GM18499 (cell line): ENCODE measurements at regions not wholly inside any gene's neighbourhood (a gene's known extent, or its start where the extent isn't known, plus 50 kb on each side); places are given as distances from the start of the nearest gene placed in this dataset.
"Not testable (repeated sequence)": the region's sequence is repeated elsewhere in the genome, so short reads cannot be mapped to it uniquely, and the experiment has no call there.

Experiments used
- ATAC-seq: cut with Tn5 transposase; IDR thresholded peaks from one replicate; pipeline ENCODE4 v1.9.1; 2021; ENCODE audit warnings: moderate number of reproducible peaks; ENCODE audit not compliant: insufficient read depth, unreplicated experiment

DNA sequence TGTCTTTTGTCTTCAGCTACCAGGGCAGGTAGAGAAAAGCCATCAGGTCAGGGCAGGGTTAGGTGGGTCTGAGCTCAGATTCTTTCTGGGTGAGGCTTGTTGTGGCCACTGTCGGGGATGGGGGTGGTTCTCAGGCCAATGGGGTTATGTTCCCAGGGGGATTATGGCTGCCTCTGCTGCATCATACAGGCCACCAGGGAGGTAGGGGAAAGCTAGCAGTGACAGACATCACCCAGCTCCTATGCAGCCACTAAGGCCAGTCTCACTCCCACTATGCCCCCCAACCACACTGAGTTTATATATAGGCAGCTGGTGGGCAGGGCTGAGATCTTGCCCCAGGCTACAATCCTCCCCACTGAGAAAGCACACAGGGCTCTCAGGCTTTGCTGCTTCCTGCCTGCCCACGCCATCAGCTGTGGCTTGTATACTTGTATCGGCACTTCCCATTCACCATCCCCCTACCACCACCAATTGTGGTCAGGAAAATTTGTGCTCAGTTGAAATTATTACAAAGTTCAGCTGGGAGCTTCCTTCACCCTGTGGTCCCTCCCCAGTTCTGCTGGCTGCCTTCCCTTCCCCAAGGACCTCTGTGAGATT, 72.6 kb upstream of the PTPN13 start:
- no peak for ATAC-seq

DNA sequence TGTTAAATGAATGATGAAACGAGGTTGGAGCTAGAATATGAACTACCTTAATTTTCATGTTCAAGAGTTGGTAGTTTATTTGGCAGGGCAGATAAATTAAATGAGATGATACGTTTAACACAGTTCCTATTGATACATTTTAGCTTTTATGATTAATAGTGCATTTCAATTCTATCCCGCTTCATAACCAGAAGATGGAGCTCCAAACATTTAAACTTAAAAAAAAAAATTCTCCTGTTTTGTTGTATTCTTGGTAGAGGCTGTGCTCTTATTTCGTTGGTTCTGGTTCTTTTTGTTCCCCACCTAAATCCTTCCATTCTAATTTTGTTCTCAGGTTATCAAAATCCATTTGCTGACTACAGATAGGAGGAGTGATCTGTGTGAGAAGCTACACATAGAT, 71.8 kb upstream of the PTPN13 start:
- no peak for ATAC-seq

GRCh38 chr4:86523333-86523732, 70.8 kb upstream of the PTPN13 start:
- no peak for ATAC-seq

- ATAC-seq, result not testable (repeated sequence)
These were observed 66.4 kb upstream of the PTPN13 start for GRCh38 chr4:86527713-86528112.

DNA sequence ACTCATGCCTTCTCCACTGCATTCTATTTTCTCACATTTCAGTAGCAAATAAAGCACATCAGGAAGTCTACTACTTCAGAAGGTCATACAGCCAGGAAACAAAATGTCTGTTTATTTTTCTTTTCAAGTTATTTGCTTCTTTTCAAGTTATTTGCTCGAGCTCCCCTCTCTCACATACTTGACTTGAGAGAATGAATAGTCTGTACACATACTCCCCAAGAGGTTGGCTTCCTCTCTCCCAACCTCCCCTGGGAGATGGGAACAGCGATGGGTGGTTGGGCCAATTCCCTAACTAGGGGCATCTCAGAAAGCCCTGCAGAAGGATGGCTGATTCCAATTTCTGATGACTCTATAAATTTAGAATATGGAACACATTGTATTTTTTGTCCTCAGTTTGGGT, 64.7 kb upstream of the PTPN13 start:
- ATAC-seq, result no peak

DNA sequence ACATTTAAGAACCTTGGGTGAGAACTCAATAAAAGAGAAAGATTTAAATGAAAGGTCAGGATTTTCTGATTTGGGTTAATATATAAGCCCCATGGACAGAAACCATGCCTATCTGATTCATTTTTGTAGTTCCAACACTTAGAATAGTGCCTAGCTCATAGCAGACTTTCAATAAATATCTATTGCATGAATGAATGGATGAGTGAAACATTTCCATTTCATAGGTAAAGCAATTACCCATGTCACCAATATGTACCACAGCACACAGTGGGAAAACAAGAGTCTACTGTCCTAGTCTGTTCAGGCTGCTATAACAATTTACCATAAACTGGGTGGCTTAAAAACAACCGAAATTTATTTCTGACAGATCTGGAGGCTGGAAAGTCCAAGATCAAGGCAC, 63.9 kb upstream of the PTPN13 start:
- ATAC-seq, result no peak

DNA sequence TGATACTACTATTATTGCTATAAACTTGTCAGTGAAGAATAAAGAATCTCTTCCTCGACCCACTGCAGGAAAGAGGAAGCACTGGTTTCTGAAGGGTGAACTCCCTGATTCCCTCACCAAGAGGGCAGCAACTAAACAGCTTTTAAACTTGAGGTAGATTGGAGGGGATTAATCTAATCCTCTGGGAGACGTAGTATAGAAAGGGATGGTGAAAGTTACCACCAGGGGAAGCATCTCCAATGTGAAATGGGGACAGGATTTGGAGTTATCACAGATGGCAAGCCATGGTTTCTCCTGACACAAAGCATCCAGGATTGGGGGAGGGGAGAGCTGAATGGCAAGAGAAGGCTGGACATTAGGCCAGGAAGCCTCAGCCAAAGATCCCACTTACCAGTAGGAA, 62.7 kb upstream of the PTPN13 start:
- ATAC-seq, result no peak

GRCh38 chr4:86532851-86533250, 61.3 kb upstream of the PTPN13 start:
- no peak for ATAC-seq

DNA sequence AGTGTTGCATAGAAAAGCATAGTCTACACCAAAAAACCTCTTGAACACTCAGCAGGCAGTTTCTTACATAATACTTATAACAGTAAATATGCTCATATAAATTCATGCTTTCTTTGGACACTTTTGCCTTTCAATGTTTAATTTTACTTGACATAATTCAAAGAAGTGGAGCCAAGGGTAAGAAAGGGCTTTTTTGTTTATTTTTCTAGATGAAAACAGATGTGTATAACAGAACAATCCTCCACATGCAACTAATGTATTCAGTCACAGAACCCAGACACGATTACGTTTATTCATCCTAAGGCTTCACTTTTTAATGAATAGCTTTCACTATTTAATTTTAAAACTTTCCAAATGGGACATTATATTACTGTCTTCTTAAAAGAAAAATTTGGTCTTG, 58.0 kb upstream of the PTPN13 start:
- no peak for ATAC-seq

- ATAC-seq, result no peak
These were observed 51.6 kb upstream of the PTPN13 start for GRCh38 chr4:86542319-86543027.

GRCh38 chr4:86543080-86543479, 51.0 kb upstream of the PTPN13 start:
- no peak for ATAC-seq

- ATAC-seq, result no peak
These were observed 50.4 kb upstream of the PTPN13 start for GRCh38 chr4:86543560-86544309.

GRCh38 chr4:86544310-86544966, 49.7 kb upstream of the PTPN13 start:
- ATAC-seq, result peak; percentile 94
